SK-N-SH (cell line): ENCODE measurements at regions not wholly inside any gene's neighbourhood (a gene's known extent, or its start where the extent isn't known, plus 50 kb on each side); places are given as distances from the start of the nearest gene placed in this dataset.

ENCODE experiments used
- CTCF ChIA-PET: fragments of 300-600, 350-600 bp; formaldehyde crosslinking; extraction: SDS; loops from one replicate; lab custom pipeline; 2021; lab: Yijun Ruan, JAX
- POLR2A ChIA-PET: fragments of 350-600 bp; sonication (Branson Sonifier 250); formaldehyde crosslinking; extraction: SDS; loops from one replicate; lab custom pipeline; 2020; ENCODE audit warnings: antibody characterized with exemption, inconsistent platforms; lab: Yijun Ruan, JAX
- DNase-seq: peaks from one replicate; pipeline ENCODE4 v3.0.0; 2012
- H2AFZ ChIP-seq: fragments of 200-600 bp; sonication (generic); 2 replicates; pipeline ENCODE4 v1.8.1; 2016; ENCODE audit warnings: antibody characterized with exemption, mild to moderate bottlenecking, low read depth
- H3F3A ChIP-seq: fragments of 200-600 bp; sonication (generic); replicated peaks from 2 replicates; pipeline ENCODE3; 2016; ENCODE audit warnings: antibody characterized with exemption, mild to moderate bottlenecking; ENCODE audit not compliant: insufficient read depth
- H3K27ac ChIP-seq, 2 experiments: fragments of 200-500 bp in 1 of 2; fragments of 200-600 bp in 1 of 2; sonication (Bioruptor generic) in 1 of 2; sonication (generic), shearing (Covaris generic) in 1 of 2; 2 replicates each; pipeline versions ENCODE4 v1.5.1 to v1.6.1; 2014 to 2016; ENCODE audit warnings: low read depth in 2 of 2, inconsistent platforms in 1 of 2, low read length in 1 of 2, mild to moderate bottlenecking in 1 of 2, mixed read lengths in 1 of 2
- H3K27me3 ChIP-seq: fragments of 200-600 bp; sonication (generic), shearing (Covaris generic); 2 replicates; pipeline ENCODE4 v1.6.1; 2016; ENCODE audit warnings: mixed run types; ENCODE audit not compliant: insufficient read depth
- H3K36me3 ChIP-seq, 2 experiments: fragments of 200-500 bp in 1 of 2; fragments of 200-600 bp in 1 of 2; sonication (Bioruptor generic) in 1 of 2; sonication (generic) in 1 of 2; replicated peaks in 1 of 2; 2 replicates each; pipeline versions ENCODE3 to v1.5.1; 2014 to 2016; ENCODE audit warnings: low read length in 1 of 2, mild to moderate bottlenecking in 1 of 2; ENCODE audit not compliant: insufficient read depth in 2 of 2, control insufficient read depth in 1 of 2
- H3K4me1 ChIP-seq, 2 experiments: fragments of 200-500 bp in 1 of 2; fragments of 200-600 bp in 1 of 2; sonication (Bioruptor generic) in 1 of 2; sonication (generic), shearing (Covaris generic) in 1 of 2; 2 replicates each; pipeline versions ENCODE4 v1.5.1 to v1.6.1; 2014 to 2016; ENCODE audit warnings: low read depth in 1 of 2, low read length in 1 of 2, mixed run types in 1 of 2; ENCODE audit not compliant: insufficient read depth in 2 of 2, control insufficient read depth in 1 of 2
- H3K4me2 ChIP-seq: fragments of 200-600 bp; sonication (generic), shearing (Covaris generic); 2 replicates; pipeline ENCODE4 v1.6.1; 2017; ENCODE audit warnings: mixed run types
- H3K4me3 ChIP-seq, 2 experiments: fragments of 200-500 bp in 1 of 2; fragments of 200-600 bp in 1 of 2; sonication (Bioruptor generic) in 1 of 2; sonication (generic), shearing (Covaris generic) in 1 of 2; 2 replicates each; pipeline versions ENCODE4 v1.5.1 to v1.8.1; 2014 to 2016; ENCODE audit warnings: low read depth in 2 of 2, inconsistent platforms in 1 of 2, low read length in 1 of 2, mild to moderate bottlenecking in 1 of 2, mixed read lengths in 1 of 2, moderate library complexity in 1 of 2
- H3K79me2 ChIP-seq: fragments of 200-600 bp; sonication (generic); 2 replicates; pipeline ENCODE4 v1.8.1; 2017; ENCODE audit warnings: mild to moderate bottlenecking; ENCODE audit not compliant: insufficient read depth
- H3K9ac ChIP-seq: fragments of 200-600 bp; sonication (generic); 2 replicates; pipeline ENCODE4 v1.6.1; 2017; ENCODE audit warnings: mixed run types
- H3K9me2 ChIP-seq: fragments of 200-600 bp; sonication (generic); 2 replicates; pipeline ENCODE4 v1.6.1; 2017; ENCODE audit warnings: mixed run types
- H3K9me3 ChIP-seq: fragments of 200-600 bp; sonication (generic); 2 replicates; pipeline ENCODE4 v1.6.1; 2017; ENCODE audit warnings: mixed run types, mild to moderate bottlenecking, moderate library complexity
- H4K20me1 ChIP-seq: fragments of 200-600 bp; sonication (generic); 2 replicates; pipeline ENCODE4 v1.6.1; 2017; ENCODE audit warnings: mild to moderate bottlenecking, mixed run types; ENCODE audit not compliant: insufficient read depth
- CHD2 ChIP-seq: fragments of 150-350 bp; IDR thresholded peaks from 2 replicates; pipeline ENCODE4 v1.6.1; 2018; ENCODE audit warnings: low read length; ENCODE audit not compliant: partially characterized antibody
- EP300 ChIP-seq, 2 experiments: IDR thresholded peaks; 2 replicates each; pipeline versions ENCODE4 v1.4.0 to v1.6.1; 2012; ENCODE audit warnings: borderline replicate concordance in 1 of 2, low read depth in 1 of 2, low read length in 1 of 2
- EZH2phosphoT487 ChIP-seq: fragments of 200-600 bp; sonication (generic); IDR thresholded peaks from 2 replicates; pipeline ENCODE4 v1.6.1; 2017; ENCODE audit warnings: low read depth, mixed run types, mild to moderate bottlenecking, antibody characterized with exemption, moderate library complexity, borderline replicate concordance
- GATA2 ChIP-seq: sonication (generic); formaldehyde crosslinking; IDR thresholded peaks from 2 replicates; pipeline ENCODE4 v1.5.0; 2020; ENCODE audit warnings: mild to moderate bottlenecking, missing genetic modification reagents
- MXI1 ChIP-seq: IDR thresholded peaks from 2 replicates; pipeline ENCODE4 v1.6.1; 2012; ENCODE audit warnings: mild to moderate bottlenecking, low read depth, low read length, improper control_type of control experiment
- NRF1 ChIP-seq: IDR thresholded peaks from 2 replicates; pipeline ENCODE4 v1.6.1; 2012; ENCODE audit warnings: low read depth, mild to moderate bottlenecking, low read length
- POLR2AphosphoS5 ChIP-seq: IDR thresholded peaks from 2 replicates; pipeline ENCODE4 v1.6.1; 2012; ENCODE audit warnings: low read depth, low read length
- RAD21 ChIP-seq: IDR thresholded peaks from 2 replicates; pipeline ENCODE4 v1.6.1; 2012; ENCODE audit warnings: mild to moderate bottlenecking, low read length
- RFX5 ChIP-seq: IDR thresholded peaks from 2 replicates; pipeline ENCODE4 v1.6.1; 2012; ENCODE audit warnings: mild to moderate bottlenecking, improper control_type of control experiment, low read length
- RXRA ChIP-seq: IDR thresholded peaks from 2 replicates; pipeline ENCODE4 v1.4.0; 2012; ENCODE audit warnings: low read depth, mild to moderate bottlenecking, borderline replicate concordance
- SIN3A ChIP-seq: IDR thresholded peaks from 2 replicates; pipeline ENCODE4 v1.6.1; 2012; ENCODE audit warnings: low read depth, mild to moderate bottlenecking, low read length, moderate library complexity, borderline replicate concordance
- SMC3 ChIP-seq: IDR thresholded peaks from 2 replicates; pipeline ENCODE4 v1.6.1; 2012; ENCODE audit warnings: low read depth, low read length, improper control_type of control experiment
- TCF12 ChIP-seq: IDR thresholded peaks from 2 replicates; pipeline ENCODE4 v1.4.0; 2012
- TEAD4 ChIP-seq: IDR thresholded peaks from 2 replicates; pipeline ENCODE4 v1.4.0; 2012; ENCODE audit warnings: mild to moderate bottlenecking, borderline replicate concordance; ENCODE audit not compliant: insufficient read depth
- WGBS: methylation state at CpG from one replicate; pipeline ENCODE4 v1.1.6; 2017; ENCODE audit warnings: low lambda C conversion rate; 5-methylcytosine and 5-hydroxymethylcytosine counted together
- TF ChIP-seq, protein P1 (sequence below): IDR thresholded peaks from 2 replicates; pipeline ENCODE4; 2012
- TF ChIP-seq, protein P2 (sequence below): fragments of 150-350 bp; IDR thresholded peaks from 2 replicates; pipeline ENCODE4 v1.6.1; 2016; ENCODE audit warnings: mild to moderate bottlenecking, low read depth, low read length
- TF ChIP-seq, protein P3 (sequence below): fragments of 200-600 bp; sonication (generic); IDR thresholded peaks from 2 replicates; pipeline ENCODE4 v1.6.1; 2017; ENCODE audit warnings: antibody characterized with exemption, mild to moderate bottlenecking, moderate library complexity
- TF ChIP-seq, protein P4 (sequence below): IDR thresholded peaks from 2 replicates; pipeline ENCODE4 v1.4.0; 2012; ENCODE audit warnings: low read depth, borderline replicate concordance
- TF ChIP-seq, protein P5 (sequence below): IDR thresholded peaks from 2 replicates; pipeline ENCODE4 v1.6.1; 2012; ENCODE audit warnings: mild to moderate bottlenecking, low read depth, low read length, moderate library complexity
- TF ChIP-seq, protein P6 (sequence below): fragments of 150-350 bp; IDR thresholded peaks from 2 replicates; pipeline ENCODE4 v1.6.1; 2017; ENCODE audit warnings: antibody characterized with exemption, low read length, low read depth, borderline replicate concordance

DNA sequence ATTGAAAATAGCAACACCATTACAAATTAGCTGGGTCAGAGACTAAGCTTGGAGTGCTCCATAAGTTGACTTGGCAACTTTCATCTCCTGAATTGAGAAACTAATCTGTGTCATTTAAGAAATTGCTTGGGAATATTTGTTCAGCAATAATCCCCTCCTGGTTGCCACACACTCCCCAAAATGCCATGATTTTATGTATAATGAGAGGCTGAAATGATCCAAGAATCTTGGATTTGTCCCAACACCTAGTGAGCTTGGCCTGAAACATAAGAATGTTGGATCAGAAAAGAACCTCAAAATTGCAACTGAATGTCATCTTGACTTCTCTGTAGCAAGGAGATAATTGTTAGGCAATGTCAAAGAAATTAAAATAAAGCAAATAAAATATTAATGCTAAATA is 805.9 kb upstream of the ADAMTS5 start (continued):
- TF ChIP-seq, protein P1, sequence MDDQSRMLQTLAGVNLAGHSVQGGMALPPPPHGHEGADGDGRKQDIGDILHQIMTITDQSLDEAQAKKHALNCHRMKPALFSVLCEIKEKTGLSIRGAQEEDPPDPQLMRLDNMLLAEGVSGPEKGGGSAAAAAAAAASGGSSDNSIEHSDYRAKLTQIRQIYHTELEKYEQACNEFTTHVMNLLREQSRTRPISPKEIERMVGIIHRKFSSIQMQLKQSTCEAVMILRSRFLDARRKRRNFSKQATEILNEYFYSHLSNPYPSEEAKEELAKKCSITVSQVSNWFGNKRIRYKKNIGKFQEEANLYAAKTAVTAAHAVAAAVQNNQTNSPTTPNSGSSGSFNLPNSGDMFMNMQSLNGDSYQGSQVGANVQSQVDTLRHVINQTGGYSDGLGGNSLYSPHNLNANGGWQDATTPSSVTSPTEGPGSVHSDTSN, result no peak
- TF ChIP-seq CHD2 (no peak), MXI1 (no peak), RXRA (no peak)
- TF ChIP-seq, all 33 proteins: peak for 0

DNA sequence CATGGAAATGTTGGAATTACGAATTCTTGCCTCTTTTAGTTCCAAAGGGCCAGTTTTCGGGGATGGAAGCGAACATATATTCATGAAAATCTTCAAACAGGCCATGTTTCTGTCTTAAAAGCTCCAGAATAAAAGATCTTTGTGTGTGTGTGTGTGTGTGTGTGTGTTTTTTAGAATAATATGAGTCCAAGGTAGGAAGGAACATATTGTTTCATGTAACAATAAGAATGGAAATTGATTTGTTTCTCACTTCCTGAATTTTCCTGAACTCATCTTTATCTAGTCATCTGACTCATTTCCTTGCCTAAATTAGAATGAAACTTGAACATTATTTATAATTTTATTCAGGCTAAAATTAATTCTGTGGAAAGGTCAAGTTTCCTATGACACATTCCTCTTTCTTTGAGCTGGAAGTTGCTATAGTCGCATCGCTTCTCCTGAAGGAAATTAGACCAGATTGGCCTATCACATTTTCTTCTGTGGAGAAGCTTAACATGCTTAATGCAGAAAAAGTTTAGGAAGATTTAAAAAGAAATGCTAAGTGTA is 805.1 kb upstream of the ADAMTS5 start:
- ChIA-PET POLR2A (no interaction called here), CTCF (no interaction called here)
- H3K27me3 ChIP-seq, result no peaks in the 10 kb centered on the region
- no peaks in the 10 kb centered on the region for H3K79me2 ChIP-seq
- H4K20me1 ChIP-seq, result no peaks in the 10 kb centered on the region
- WGBS, result 71% methylated on average over 5 of the region's 5 CpGs
- H3K9ac ChIP-seq, result no peak overlapping the region
- H3K4me2 ChIP-seq, result peak overlapping the region; percentile 13; the same call in 1 of the 2 replicates
- H3K9me3 ChIP-seq, result no peaks in the 10 kb centered on the region
- peak overlapping the region in 1 of 2 experiments; percentile 40; a peak in 1 of 4 replicates for H3K27ac ChIP-seq
- peak overlapping the region; percentile 66; the same call in 1 of the 2 replicates for H2AFZ ChIP-seq
- no peaks in the 10 kb centered on the region for H3K9me2 ChIP-seq
- H3F3A ChIP-seq, result peaks cover 11% of the 10 kb centered on the region
- DNase-seq, result no peak
- peaks cover 0 to 8% of the 10 kb centered on the region in 2 experiments for H3K4me1 ChIP-seq
- H3K36me3 ChIP-seq, result no peaks in the 10 kb centered on the region
- no peak overlapping the region for H3K4me3 ChIP-seq
- TF ChIP-seq, protein P2, sequence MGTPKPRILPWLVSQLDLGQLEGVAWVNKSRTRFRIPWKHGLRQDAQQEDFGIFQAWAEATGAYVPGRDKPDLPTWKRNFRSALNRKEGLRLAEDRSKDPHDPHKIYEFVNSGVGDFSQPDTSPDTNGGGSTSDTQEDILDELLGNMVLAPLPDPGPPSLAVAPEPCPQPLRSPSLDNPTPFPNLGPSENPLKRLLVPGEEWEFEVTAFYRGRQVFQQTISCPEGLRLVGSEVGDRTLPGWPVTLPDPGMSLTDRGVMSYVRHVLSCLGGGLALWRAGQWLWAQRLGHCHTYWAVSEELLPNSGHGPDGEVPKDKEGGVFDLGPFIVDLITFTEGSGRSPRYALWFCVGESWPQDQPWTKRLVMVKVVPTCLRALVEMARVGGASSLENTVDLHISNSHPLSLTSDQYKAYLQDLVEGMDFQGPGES, result no peak
- TF ChIP-seq RXRA (no peak), MXI1 (no peak), EZH2phosphoT487 (no peak), EP300 (IDR thresholded peaks at IDR 0.05; ENCODE audit: borderline replicate concordance in 1 of 2, low read depth in 1 of 2, low read length in 1 of 2) (0 out of 4 replicates have a peak, but pooled peaks of 1 of the 2 experiments have one; percentile 21), RFX5 (no peak), RAD21 (no peak), POLR2AphosphoS5 (no peak), SIN3A (no peak), TCF12 (no peak), TEAD4 (no peak), SMC3 (no peak), GATA2 (CRISPR knock-in tag) (no peak), NRF1 (no peak)
- TF ChIP-seq, protein P3, sequence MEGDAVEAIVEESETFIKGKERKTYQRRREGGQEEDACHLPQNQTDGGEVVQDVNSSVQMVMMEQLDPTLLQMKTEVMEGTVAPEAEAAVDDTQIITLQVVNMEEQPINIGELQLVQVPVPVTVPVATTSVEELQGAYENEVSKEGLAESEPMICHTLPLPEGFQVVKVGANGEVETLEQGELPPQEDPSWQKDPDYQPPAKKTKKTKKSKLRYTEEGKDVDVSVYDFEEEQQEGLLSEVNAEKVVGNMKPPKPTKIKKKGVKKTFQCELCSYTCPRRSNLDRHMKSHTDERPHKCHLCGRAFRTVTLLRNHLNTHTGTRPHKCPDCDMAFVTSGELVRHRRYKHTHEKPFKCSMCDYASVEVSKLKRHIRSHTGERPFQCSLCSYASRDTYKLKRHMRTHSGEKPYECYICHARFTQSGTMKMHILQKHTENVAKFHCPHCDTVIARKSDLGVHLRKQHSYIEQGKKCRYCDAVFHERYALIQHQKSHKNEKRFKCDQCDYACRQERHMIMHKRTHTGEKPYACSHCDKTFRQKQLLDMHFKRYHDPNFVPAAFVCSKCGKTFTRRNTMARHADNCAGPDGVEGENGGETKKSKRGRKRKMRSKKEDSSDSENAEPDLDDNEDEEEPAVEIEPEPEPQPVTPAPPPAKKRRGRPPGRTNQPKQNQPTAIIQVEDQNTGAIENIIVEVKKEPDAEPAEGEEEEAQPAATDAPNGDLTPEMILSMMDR, result no peak
- TF ChIP-seq, protein P4, sequence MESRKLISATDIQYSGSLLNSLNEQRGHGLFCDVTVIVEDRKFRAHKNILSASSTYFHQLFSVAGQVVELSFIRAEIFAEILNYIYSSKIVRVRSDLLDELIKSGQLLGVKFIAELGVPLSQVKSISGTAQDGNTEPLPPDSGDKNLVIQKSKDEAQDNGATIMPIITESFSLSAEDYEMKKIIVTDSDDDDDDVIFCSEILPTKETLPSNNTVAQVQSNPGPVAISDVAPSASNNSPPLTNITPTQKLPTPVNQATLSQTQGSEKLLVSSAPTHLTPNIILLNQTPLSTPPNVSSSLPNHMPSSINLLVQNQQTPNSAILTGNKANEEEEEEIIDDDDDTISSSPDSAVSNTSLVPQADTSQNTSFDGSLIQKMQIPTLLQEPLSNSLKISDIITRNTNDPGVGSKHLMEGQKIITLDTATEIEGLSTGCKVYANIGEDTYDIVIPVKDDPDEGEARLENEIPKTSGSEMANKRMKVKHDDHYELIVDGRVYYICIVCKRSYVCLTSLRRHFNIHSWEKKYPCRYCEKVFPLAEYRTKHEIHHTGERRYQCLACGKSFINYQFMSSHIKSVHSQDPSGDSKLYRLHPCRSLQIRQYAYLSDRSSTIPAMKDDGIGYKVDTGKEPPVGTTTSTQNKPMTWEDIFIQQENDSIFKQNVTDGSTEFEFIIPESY, result no peak
- TF ChIP-seq, protein P5, sequence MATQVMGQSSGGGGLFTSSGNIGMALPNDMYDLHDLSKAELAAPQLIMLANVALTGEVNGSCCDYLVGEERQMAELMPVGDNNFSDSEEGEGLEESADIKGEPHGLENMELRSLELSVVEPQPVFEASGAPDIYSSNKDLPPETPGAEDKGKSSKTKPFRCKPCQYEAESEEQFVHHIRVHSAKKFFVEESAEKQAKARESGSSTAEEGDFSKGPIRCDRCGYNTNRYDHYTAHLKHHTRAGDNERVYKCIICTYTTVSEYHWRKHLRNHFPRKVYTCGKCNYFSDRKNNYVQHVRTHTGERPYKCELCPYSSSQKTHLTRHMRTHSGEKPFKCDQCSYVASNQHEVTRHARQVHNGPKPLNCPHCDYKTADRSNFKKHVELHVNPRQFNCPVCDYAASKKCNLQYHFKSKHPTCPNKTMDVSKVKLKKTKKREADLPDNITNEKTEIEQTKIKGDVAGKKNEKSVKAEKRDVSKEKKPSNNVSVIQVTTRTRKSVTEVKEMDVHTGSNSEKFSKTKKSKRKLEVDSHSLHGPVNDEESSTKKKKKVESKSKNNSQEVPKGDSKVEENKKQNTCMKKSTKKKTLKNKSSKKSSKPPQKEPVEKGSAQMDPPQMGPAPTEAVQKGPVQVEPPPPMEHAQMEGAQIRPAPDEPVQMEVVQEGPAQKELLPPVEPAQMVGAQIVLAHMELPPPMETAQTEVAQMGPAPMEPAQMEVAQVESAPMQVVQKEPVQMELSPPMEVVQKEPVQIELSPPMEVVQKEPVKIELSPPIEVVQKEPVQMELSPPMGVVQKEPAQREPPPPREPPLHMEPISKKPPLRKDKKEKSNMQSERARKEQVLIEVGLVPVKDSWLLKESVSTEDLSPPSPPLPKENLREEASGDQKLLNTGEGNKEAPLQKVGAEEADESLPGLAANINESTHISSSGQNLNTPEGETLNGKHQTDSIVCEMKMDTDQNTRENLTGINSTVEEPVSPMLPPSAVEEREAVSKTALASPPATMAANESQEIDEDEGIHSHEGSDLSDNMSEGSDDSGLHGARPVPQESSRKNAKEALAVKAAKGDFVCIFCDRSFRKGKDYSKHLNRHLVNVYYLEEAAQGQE, result no peak
- TF ChIP-seq, protein P6, sequence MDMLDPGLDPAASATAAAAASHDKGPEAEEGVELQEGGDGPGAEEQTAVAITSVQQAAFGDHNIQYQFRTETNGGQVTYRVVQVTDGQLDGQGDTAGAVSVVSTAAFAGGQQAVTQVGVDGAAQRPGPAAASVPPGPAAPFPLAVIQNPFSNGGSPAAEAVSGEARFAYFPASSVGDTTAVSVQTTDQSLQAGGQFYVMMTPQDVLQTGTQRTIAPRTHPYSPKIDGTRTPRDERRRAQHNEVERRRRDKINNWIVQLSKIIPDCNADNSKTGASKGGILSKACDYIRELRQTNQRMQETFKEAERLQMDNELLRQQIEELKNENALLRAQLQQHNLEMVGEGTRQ, result no peak
